Epithelial cell of esophagus (primary cell): ENCODE measurements at regions not wholly inside any gene's neighbourhood (a gene's known extent, or its start where the extent isn't known, plus 50 kb on each side); places are given as distances from the start of the nearest gene placed in this dataset.

ENCODE experiments used
- DNase-seq: peaks from one replicate; pipeline ENCODE4 v3.0.0; 2010; ENCODE audit warnings: low read depth
- H3K4me3 ChIP-seq: 2 replicates; pipeline ENCODE4 v1.5.1; 2011; ENCODE audit warnings: mild to moderate bottlenecking, low read length, control low read depth
- CTCF ChIP-seq: IDR thresholded peaks from 2 replicates; pipeline ENCODE4 v1.5.1; 2011; ENCODE audit warnings: low read depth, mild to moderate bottlenecking, low read length, control low read depth, inconsistent platforms; ENCODE audit not compliant: insufficient read depth; ENCODE audit errors: missing control alignments

GRCh38 chr1:234698686-234699085 lies 88.7 kb upstream of the IRF2BP2 start:
- H3K4me3 ChIP-seq = no peak overlapping the region
- no peak for DNase-seq
- no peak for TF ChIP-seq CTCF

DNA sequence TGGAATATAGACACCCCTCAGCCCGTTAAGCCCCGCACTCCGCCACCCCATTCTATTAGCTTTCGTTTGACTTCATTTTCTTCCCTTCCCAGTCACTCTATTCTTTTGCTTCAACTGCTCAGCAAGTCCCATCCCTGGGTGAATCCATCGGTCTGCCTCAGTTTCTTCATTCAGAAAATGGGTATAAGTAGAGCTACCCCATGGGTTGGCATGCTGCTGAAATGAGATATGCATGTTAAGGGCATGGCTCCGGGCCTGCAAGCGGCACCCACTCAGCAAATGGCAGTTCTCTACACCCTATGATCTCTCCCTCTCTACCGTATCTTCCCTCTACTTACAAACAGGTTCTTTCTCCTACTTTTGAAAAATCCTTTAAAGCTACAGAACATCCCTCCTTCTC lies 87.8 kb upstream of the IRF2BP2 start:
- no peak overlapping the region for H3K4me3 ChIP-seq
- no peak for DNase-seq
- no peak for TF ChIP-seq CTCF

DNA sequence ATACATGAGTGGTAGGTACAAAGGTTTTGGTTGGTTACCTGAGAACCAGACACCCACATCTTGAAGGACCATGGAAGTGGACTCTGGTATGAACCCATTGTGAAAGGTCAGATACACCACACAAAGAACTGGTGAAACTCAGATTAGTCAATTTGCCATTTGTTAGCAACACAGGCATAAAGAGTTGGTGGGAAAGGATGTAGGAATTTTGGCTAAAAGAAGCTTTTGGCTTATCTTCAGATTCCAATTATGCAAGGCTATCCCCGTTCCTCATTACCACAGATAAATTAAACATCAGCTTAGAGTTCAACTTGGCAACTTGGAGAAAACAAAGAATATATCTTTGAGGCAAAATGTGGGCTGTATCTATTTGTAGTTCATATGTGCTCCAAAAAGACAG lies 87.0 kb upstream of the IRF2BP2 start:
- DNase-seq = no peak
- H3K4me3 ChIP-seq = no peak overlapping the region
- no peak for TF ChIP-seq CTCF

GRCh38 chr1:234696148-234696576 lies 86.2 kb upstream of the IRF2BP2 start:
- no peak for TF ChIP-seq CTCF
- no peak for DNase-seq
- no peak overlapping the region for H3K4me3 ChIP-seq

DNA sequence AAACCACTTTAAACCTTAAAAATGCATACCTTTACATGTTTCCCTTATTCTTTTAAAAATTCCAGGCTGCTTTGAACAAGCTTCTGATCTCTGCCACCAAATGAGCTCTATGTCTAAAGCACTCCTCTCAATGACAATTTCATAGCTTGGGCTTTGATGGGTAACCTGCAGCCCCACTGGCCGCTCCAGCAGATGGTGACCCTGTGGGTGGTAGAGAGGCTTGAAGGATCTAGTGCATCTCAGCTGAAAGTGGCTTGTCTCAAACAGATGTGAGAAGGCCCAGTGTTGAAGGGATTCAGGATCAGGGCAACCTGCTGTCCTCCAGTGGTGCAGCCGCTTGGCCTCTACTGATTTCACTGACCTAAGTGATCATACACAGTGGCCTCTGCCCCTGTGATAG lies 84.7 kb upstream of the IRF2BP2 start:
- no peak overlapping the region for H3K4me3 ChIP-seq
- no peak for DNase-seq
- TF ChIP-seq CTCF = no peak

- no peak overlapping the region for H3K4me3 ChIP-seq
- DNase-seq = no peak
- TF ChIP-seq CTCF = no peak
Observed at GRCh38 chr1:234692966-234693580, 83.1 kb upstream of the IRF2BP2 start.

DNA sequence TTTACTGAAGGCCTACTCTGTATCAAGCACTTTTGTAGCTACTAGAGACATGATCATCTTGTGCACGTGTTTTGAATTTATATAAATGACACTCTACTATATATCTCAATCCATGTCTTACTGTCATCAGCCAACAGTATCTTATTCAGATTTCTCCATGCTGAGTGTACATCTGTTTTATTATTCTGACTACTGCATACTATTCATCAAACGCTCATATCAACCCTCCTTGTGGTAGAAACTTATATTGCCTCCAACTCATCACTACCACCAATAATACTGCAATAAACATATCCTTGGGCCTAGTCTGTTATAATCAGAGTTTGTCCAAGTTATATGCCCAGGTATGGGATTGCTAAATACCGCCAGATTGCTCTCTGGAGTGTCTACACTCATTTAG lies 81.6 kb upstream of the IRF2BP2 start:
- no peak overlapping the region for H3K4me3 ChIP-seq
- no peak for DNase-seq
- TF ChIP-seq CTCF = no peak
